Stimulated activated CD4-positive, alpha-beta T cell treated with anti-CD3 and anti-CD28 coated beads, Interleukin-15, amount 100 ng/mL, for 1 hour (primary cell): ENCODE measurements at regions not wholly inside any gene's neighbourhood (a gene's known extent, or its start where the extent isn't known, plus 50 kb on each side); places are given as distances from the start of the nearest gene placed in this dataset.
"Not testable (repeated sequence)": the region's sequence is repeated elsewhere in the genome, so short reads cannot be mapped to it uniquely, and the experiment has no call there.

Experiments used
- DNase-seq, 2 donors: peaks; one replicate each; pipeline ENCODE4 v3.0.0-alpha.2; 2020; ENCODE audit warnings: low read depth in 1 of 2, low spot score in 1 of 2

GRCh38 chr2:91568391-91569338 is 2877.2 kb downstream of the RPIA start:
- not testable (repeated sequence) for DNase-seq

GRCh38 chr2:91571239-91571923 is 2879.9 kb downstream of the RPIA start:
- not testable (repeated sequence) for DNase-seq

DNA sequence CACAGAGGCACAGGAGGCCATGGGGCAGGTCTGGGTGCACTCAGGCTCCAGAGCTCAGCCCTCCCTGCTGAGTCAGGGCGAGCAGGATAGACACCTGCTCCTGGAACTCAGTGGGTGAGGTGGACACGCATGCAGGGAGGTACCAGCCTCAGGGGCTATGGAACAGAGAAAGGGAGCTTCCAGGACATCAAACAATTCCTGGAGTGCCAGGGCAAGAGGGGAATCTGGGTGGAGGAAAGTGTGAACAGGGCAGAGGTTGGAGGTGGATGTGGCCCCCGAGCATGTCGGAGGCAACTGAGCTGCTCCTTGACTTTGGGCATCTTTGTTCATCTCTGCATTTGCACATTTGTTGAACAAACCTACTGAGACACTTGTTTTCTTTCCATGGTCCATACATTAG is 2881.5 kb downstream of the RPIA start:
- not testable (repeated sequence) for DNase-seq

DNA sequence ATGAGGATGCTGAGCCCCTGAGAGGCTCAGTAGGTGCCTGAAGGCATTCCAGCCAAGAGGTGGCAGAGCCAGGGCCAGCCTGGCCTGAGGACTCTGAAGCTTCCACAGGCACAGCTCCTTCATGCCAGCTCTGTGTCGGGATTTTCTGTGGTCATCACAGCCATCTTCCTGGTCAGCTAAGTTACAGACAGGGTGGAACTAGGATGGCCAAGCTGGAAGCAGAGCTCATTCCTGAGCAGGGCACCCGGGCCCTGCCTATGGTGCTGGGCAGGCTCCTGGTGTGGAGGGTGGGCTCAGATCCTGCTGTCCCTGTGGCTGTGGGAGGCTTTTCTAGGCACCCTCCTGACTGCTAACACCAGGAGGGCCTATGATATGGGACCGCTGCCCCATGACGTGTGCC is 2882.3 kb downstream of the RPIA start:
- DNase-seq: not testable (repeated sequence)

DNA sequence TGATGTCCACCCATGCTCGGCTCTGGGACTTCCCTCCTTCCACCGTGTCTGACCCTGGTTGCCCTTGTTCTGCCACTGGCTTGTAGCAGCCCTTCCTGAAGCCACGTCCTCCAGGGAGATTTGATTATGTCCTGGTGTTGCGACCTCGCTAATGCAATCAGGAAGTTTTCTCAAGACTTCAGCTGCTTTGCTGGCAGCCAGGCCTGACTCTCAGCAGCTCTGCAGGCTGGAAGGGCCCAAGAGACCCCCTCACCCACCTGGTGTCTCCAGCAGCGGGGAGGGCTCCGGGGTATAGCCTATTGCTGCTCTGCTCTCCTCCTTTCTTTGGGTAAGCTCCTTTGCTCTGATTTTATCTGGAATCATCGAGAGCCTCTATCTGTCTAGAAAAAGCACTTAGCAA is 2882.8 kb downstream of the RPIA start:
- DNase-seq: not testable (repeated sequence)

- not testable (repeated sequence) for DNase-seq
These were observed 2884.2 kb downstream of the RPIA start for GRCh38 chr2:91575701-91576100.

DNA sequence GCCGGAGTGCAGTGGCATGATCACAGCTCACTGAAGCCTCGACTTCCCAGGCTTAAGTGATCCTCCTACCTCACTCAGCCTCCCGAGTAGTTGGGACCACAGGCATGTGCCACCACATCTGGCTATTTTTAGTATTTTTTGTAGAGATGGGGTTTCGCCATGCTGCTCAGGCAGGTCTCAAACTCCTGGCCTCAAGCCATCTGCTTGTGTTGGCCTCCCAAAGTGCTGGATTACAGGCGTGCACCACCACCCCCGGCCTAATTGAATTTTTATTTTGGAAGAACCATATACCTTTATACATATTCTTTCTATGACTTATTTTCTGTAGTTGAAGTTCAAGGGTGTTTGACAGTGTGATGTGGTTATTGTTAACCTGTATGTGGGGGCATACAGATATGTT is 2885.9 kb downstream of the RPIA start:
- DNase-seq: not testable (repeated sequence)

GRCh38 chr2:91578678-91579077 is 2887.2 kb downstream of the RPIA start:
- DNase-seq: not testable (repeated sequence)

DNA sequence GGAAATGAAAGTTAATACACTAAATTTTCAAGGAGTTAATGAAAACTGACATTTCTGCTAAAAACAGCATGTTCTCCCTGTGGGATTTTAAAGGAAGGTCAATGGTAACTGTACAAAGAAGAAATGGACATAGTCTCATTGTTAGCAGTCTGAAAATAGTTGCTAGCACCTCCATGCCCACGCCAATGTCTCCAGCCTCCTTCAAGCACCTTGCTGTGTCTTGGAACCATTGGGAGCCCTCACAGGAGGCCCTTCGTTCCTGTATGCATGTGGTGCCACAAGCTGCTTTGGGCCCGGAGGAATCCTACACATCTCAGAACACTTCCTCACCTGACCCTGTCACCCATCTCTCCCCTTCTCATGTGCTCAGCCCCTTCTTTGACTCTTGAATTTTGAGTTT is 2888.1 kb downstream of the RPIA start:
- DNase-seq: not testable (repeated sequence)

GRCh38 chr2:91580043-91580442 is 2888.6 kb downstream of the RPIA start:
- not testable (repeated sequence) for DNase-seq

DNA sequence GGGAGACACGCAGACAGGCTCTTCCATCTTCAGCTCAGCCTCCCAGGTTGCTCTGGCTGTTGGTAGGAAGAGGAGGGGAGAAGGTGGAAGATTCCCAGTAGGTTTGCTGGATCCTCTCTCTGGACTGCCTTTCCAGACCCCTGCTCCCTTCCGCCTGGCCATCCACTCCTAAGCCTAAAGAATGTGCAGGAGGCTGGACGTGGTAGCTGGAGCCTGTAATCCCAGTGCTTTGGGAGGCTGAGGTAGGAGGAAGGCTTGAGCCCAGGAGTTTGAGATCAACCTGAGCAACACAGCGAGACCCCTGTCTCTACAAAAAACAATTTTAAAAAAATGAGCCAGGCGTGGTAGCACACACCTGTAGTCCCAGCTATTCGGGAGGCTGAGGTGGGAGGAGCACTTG is 2895.6 kb downstream of the RPIA start:
- not testable (repeated sequence) for DNase-seq

GRCh38 chr2:91587908-91588535 is 2896.5 kb downstream of the RPIA start:
- DNase-seq: not testable (repeated sequence)

DNA sequence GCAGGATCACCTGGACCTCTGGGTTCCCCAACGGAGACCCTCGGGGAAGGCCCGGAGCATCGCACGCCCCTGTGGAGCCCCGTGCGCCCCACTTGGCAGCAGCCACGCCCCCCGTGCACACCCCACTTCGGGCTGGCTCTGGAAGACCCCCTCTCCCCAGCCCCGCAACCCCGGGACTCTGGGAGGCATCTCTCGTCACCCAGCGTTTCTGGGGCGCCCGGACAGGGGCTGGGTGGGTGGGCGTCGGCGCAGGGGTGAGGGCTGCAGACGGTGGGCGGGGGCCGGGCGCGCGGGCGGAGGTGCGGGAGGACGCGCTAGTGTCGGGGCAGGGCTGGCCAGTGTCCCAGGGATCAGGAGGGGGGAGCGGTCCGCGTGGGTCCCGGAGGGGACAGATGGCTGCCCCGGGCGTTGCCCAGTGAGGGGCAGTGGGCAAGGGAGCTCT is 2897.3 kb downstream of the RPIA start:
- DNase-seq: not testable (repeated sequence)

- DNase-seq: not testable (repeated sequence)
These were observed 2898.2 kb downstream of the RPIA start for GRCh38 chr2:91589454-91590328.

- not testable (repeated sequence) for DNase-seq
These were observed 2898.9 kb downstream of the RPIA start for GRCh38 chr2:91590381-91590780.

DNA sequence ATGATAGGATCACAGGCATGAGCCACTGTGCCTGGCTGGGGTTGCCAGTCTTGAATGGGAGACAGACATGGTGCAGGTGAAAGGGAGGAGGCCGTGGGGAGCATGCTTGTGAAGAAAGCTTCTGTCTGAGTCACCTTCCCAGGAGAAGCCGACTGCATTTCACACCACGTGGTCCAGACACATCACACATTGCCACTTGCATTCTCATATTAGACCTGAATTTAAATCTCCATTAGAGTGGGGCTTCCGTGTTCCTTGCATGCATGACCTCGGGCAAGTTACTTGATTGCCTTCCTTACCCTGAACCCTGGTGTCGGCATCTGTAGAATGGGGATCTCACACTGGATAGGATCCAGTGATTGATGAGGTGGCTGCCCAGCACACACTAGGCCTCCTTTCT is 2899.6 kb downstream of the RPIA start:
- not testable (repeated sequence) for DNase-seq

DNA sequence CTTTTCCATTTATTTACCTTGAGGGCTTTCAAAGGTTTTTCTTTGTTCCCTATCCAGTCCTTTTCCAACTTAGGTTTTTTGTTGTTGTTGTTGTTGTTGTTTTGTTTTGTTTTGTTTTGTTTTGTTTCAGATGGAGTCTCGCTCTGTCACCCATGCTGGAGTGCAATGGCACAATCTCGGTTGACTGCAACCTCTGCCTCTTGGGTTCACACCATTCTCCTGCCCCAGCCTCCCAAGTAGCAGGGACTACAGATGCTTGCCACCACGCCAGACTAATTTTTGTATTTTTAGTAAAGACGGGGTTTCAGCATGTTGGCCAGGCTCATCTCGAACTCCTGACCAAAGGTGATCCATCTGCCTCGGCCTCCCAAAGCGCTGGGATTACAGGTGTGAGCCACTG is 2906.0 kb downstream of the RPIA start:
- DNase-seq: not testable (repeated sequence)

- not testable (repeated sequence) for DNase-seq
These were observed 2907.0 kb downstream of the RPIA start for GRCh38 chr2:91598519-91598918.

GRCh38 chr2:91599000-91599399 is 2907.5 kb downstream of the RPIA start:
- DNase-seq: not testable (repeated sequence)

GRCh38 chr2:91602860-91603259 is 2911.4 kb downstream of the RPIA start:
- not testable (repeated sequence) for DNase-seq
